H1 (cell line): ENCODE measurements at regions not wholly inside any gene's neighbourhood (a gene's known extent, or its start where the extent isn't known, plus 50 kb on each side); places are given as distances from the start of the nearest gene placed in this dataset.

ENCODE experiments used
- CTCF ChIA-PET: fragments of 300-600 bp; sonication (Branson Sonifier 250); formaldehyde crosslinking; loops from one replicate; lab custom pipeline; 2021; ENCODE audit not compliant: partially characterized antibody; lab: Charles Lee
- POLR2A ChIA-PET: fragments of 300-600 bp; sonication (Branson Sonifier 250); formaldehyde crosslinking; loops from one replicate; lab custom pipeline; 2021; ENCODE audit warnings: inconsistent platforms; ENCODE audit not compliant: partially characterized antibody; lab: Charles Lee
- DNase-seq, 2 experiments: peaks; one replicate each; pipeline versions ENCODE4 v3.0.0 to v3.0.0-alpha.2; 2010 to 2022; ENCODE audit warnings: low spot score in 2 of 2, low read depth in 1 of 2, mixed read lengths in 1 of 2
- FAIRE-seq: peaks from 2 replicates; lab custom pipeline; 2011; peaks lifted over from hg19 to GRCh38; lab: Jason Lieb, UNC
- H2AFZ ChIP-seq: 2 replicates; pipeline ENCODE4 v1.8.1; 2012; ENCODE audit warnings: low read length, inconsistent platforms
- H2AK5ac ChIP-seq: 2 replicates; pipeline ENCODE4 v1.6.1; 2013; ENCODE audit warnings: low read depth, low read length
- H2BK120ac ChIP-seq: replicated peaks from 2 replicates; pipeline ENCODE3; 2013; ENCODE audit warnings: low read depth, low read length, inconsistent platforms
- H2BK12ac ChIP-seq: 2 replicates; pipeline ENCODE4 v1.6.1; 2013; ENCODE audit warnings: low read depth, low read length
- H2BK15ac ChIP-seq: 2 replicates; pipeline ENCODE4 v1.6.1; 2013; ENCODE audit warnings: low read length
- H2BK20ac ChIP-seq: 2 replicates; pipeline ENCODE4 v1.6.1; 2013; ENCODE audit warnings: low read length
- H2BK5ac ChIP-seq: 2 replicates; pipeline ENCODE4 v1.6.1; 2013; ENCODE audit warnings: low read depth, low read length
- H3K14ac ChIP-seq: 2 replicates; pipeline ENCODE4 v1.6.1; 2013; ENCODE audit warnings: inconsistent platforms; ENCODE audit not compliant: insufficient read length
- H3K18ac ChIP-seq: 2 replicates; pipeline ENCODE4 v1.6.1; 2013; ENCODE audit warnings: low read length; ENCODE audit errors: extremely low read depth
- H3K23ac ChIP-seq: 2 replicates; pipeline ENCODE4 v1.6.1; 2013; ENCODE audit warnings: inconsistent platforms; ENCODE audit not compliant: insufficient read length
- H3K23me2 ChIP-seq: 2 replicates; pipeline ENCODE4 v1.6.1; 2013; ENCODE audit warnings: low read depth, low read length
- H3K27ac ChIP-seq: 2 replicates; pipeline ENCODE4 v1.6.1; 2011; ENCODE audit warnings: low read depth, low read length, inconsistent platforms
- H3K27me3 ChIP-seq, 4 experiments: replicated peaks in 1 of 4; 1 replicate in 1 of 4; 2 replicates in 3 of 4; pipeline versions ENCODE4 v1.6.1 to v1.8.1; 2011 to 2013; ENCODE audit warnings: low read length in 3 of 4, mild to moderate bottlenecking in 3 of 4, inconsistent platforms in 2 of 4, mixed read lengths in 2 of 4, moderate library complexity in 1 of 4; ENCODE audit not compliant: control insufficient read depth in 3 of 4, insufficient read depth in 3 of 4; ENCODE audit errors: extremely low read depth in 1 of 4
- H3K36me3 ChIP-seq, 4 experiments: 2 replicates each; pipeline versions ENCODE4 v1.6.1 to v1.8.1; 2011 to 2013; ENCODE audit warnings: mild to moderate bottlenecking in 4 of 4, low read length in 3 of 4, moderate library complexity in 2 of 4, control low read depth in 1 of 4, inconsistent platforms in 1 of 4; ENCODE audit not compliant: insufficient read depth in 4 of 4, control insufficient read depth in 2 of 4
- H3K4ac ChIP-seq: replicated peaks from 2 replicates; pipeline ENCODE3; 2013; ENCODE audit warnings: low read length, low read depth, mixed read lengths, inconsistent platforms; ENCODE audit not compliant: insufficient read length
- H3K4me1 ChIP-seq, 4 experiments: replicated peaks in 1 of 4; 1 replicate in 1 of 4; 2 replicates in 3 of 4; pipeline versions ENCODE4 v1.6.1 to v1.8.1; 2011 to 2013; ENCODE audit warnings: low read length in 3 of 4, inconsistent platforms in 2 of 4, mixed read lengths in 1 of 4; ENCODE audit not compliant: insufficient read depth in 4 of 4, control insufficient read depth in 3 of 4
- H3K4me2 ChIP-seq, 2 experiments: 2 replicates each; pipeline versions ENCODE4 v1.6.1 to v1.8.1; 2011 to 2013; ENCODE audit warnings: low read depth in 2 of 2, low read length in 2 of 2, control low read depth in 1 of 2, inconsistent platforms in 1 of 2, mild to moderate bottlenecking in 1 of 2; ENCODE audit not compliant: insufficient read depth in 1 of 2
- H3K4me3 ChIP-seq, 4 experiments: fragments of 200-600, 300-600 bp in 1 of 4; sonication (generic), shearing (Covaris generic), sonication (Bioruptor Twin) in 1 of 4; 2 replicates each; pipeline versions ENCODE4 v1.5.1 to v1.8.1; 2011 to 2016; ENCODE audit warnings: low read length in 4 of 4, low read depth in 3 of 4, control low read depth in 2 of 4, inconsistent platforms in 2 of 4, mild to moderate bottlenecking in 2 of 4, mixed read lengths in 1 of 4, moderate library complexity in 1 of 4; ENCODE audit not compliant: insufficient read depth in 2 of 4; ENCODE audit errors: extremely low read depth in 1 of 4
- H3K56ac ChIP-seq: replicated peaks from 2 replicates; pipeline ENCODE3; 2013; ENCODE audit warnings: low read depth, mild to moderate bottlenecking, mixed read lengths, low read length, inconsistent platforms; ENCODE audit not compliant: insufficient read length
- H3K79me1 ChIP-seq: 2 replicates; pipeline ENCODE4 v1.6.1; 2013; ENCODE audit warnings: low read depth, low read length, control low read depth
- H3K79me2 ChIP-seq, 2 experiments: 2 replicates each; pipeline versions ENCODE4 v1.6.1 to v1.8.1; 2012 to 2013; ENCODE audit warnings: low read length in 2 of 2, mild to moderate bottlenecking in 2 of 2, inconsistent platforms in 1 of 2; ENCODE audit not compliant: insufficient read depth in 2 of 2, control insufficient read depth in 1 of 2
- H3K9ac ChIP-seq, 4 experiments: replicated peaks in 1 of 4; 1 replicate in 1 of 4; 2 replicates in 3 of 4; pipeline versions ENCODE4 v1.6.1 to v1.8.1; 2011 to 2013; ENCODE audit warnings: low read depth in 3 of 4, low read length in 3 of 4, control low read depth in 2 of 4, mild to moderate bottlenecking in 2 of 4, moderate library complexity in 2 of 4, inconsistent platforms in 1 of 4; ENCODE audit errors: extremely low read depth in 1 of 4
- H3K9me3 ChIP-seq, 2 experiments: 2 replicates each; pipeline versions ENCODE4 v1.6.1 to v1.8.1; 2012 to 2013; ENCODE audit warnings: mild to moderate bottlenecking in 2 of 2, moderate library complexity in 2 of 2, control low read depth in 1 of 2, inconsistent platforms in 1 of 2, low read depth in 1 of 2, low read length in 1 of 2, mixed read lengths in 1 of 2; ENCODE audit not compliant: insufficient read depth in 2 of 2
- H4K20me1 ChIP-seq, 2 experiments: replicated peaks in 1 of 2; 2 replicates each; pipeline versions ENCODE3 to v1.8.1; 2011 to 2013; ENCODE audit warnings: inconsistent platforms in 2 of 2, low read length in 2 of 2, mild to moderate bottlenecking in 1 of 2; ENCODE audit not compliant: insufficient read depth in 2 of 2, control insufficient read depth in 1 of 2
- H4K5ac ChIP-seq: 2 replicates; pipeline ENCODE4 v1.6.1; 2013; ENCODE audit warnings: low read length, low read depth, mixed read lengths, inconsistent platforms; ENCODE audit not compliant: insufficient read length
- H4K8ac ChIP-seq: 2 replicates; pipeline ENCODE4 v1.8.0; 2013; ENCODE audit warnings: mild to moderate bottlenecking, moderate library complexity, low read length, inconsistent platforms; ENCODE audit not compliant: insufficient read depth; ENCODE audit errors: extremely low read depth
- H4K91ac ChIP-seq: replicated peaks from 2 replicates; pipeline ENCODE3; 2013; ENCODE audit warnings: low read length, mixed read lengths, inconsistent platforms; ENCODE audit not compliant: insufficient read length
- ATF3 ChIP-seq: IDR thresholded peaks from 2 replicates; pipeline ENCODE4 v1.6.1; 2011; ENCODE audit warnings: low read depth, mild to moderate bottlenecking, low read length; ENCODE audit not compliant: insufficient read depth
- CHD1 ChIP-seq: IDR thresholded peaks from 2 replicates; pipeline ENCODE4 v1.6.1; 2012; ENCODE audit warnings: low read depth, low read length, improper control_type of control experiment
- EGR1 ChIP-seq: IDR thresholded peaks from 2 replicates; pipeline ENCODE4 v1.6.1; 2011; ENCODE audit warnings: low read depth, low read length, borderline replicate concordance
- GABPA ChIP-seq: IDR thresholded peaks from 2 replicates; pipeline ENCODE4 v1.6.1; 2011; ENCODE audit warnings: mild to moderate bottlenecking, low read length, moderate library complexity, borderline replicate concordance; ENCODE audit not compliant: insufficient read depth
- GTF2F1 ChIP-seq: IDR thresholded peaks from 2 replicates; pipeline ENCODE4 v1.6.1; 2012; ENCODE audit warnings: low read depth, low read length, improper control_type of control experiment, borderline replicate concordance
- JUN ChIP-seq: IDR thresholded peaks from 2 replicates; pipeline ENCODE4 v1.6.1; 2011; ENCODE audit warnings: low read depth, mild to moderate bottlenecking, improper control_type of control experiment, low read length
- POLR2AphosphoS5 ChIP-seq: IDR thresholded peaks from 2 replicates; pipeline ENCODE4 v1.6.1; 2011; ENCODE audit warnings: low read depth, low read length
- TEAD4 ChIP-seq: IDR thresholded peaks from 2 replicates; pipeline ENCODE4 v1.6.1; 2012; ENCODE audit warnings: low read depth, low read length, inconsistent platforms, mixed read lengths
- YY1 ChIP-seq: IDR thresholded peaks from 2 replicates; pipeline ENCODE4 v1.6.1; 2011; ENCODE audit warnings: low read depth, mild to moderate bottlenecking, low read length
- WGBS, 2 experiments: shearing (Covaris generic) in 1 of 2; methylation state at CpG; one replicate each; pipeline versions ENCODE4 v1.1.6 to v1.1.7; 2013 to 2015; ENCODE audit warnings: low lambda C conversion rate in 2 of 2, mixed read lengths in 2 of 2, inconsistent platforms in 1 of 2, low coverage in 1 of 2, missing lambda C conversion rate in 1 of 2; ENCODE audit not compliant: insufficient replicate concordance in 2 of 2, insufficient coverage in 1 of 2, insufficient read length in 1 of 2; ENCODE audit errors: extremely low coverage in 1 of 2, missing lambda C conversion rate in 1 of 2; 5-methylcytosine and 5-hydroxymethylcytosine counted together

- Histone ChIP-seq H3K27ac (no peak overlapping the region), H3K4me3 (no peak overlapping the region), H2BK5ac (no peak overlapping the region), H3K23me2 (no peaks in the 10 kb centered on the region), H4K20me1 (no peaks in the 10 kb centered on the region), H2BK120ac (no peak overlapping the region), H2AK5ac (no peak overlapping the region), H2BK20ac (no peak overlapping the region), H2BK15ac (no peak overlapping the region), H3K18ac (no peak overlapping the region), H3K9me3 (no peaks in the 10 kb centered on the region), H3K79me1 (no peaks in the 10 kb centered on the region), H3K79me2 (no peaks in the 10 kb centered on the region), H3K4me2 (no peak overlapping the region), H3K23ac (no peak overlapping the region), H3K4me1 (peaks cover 0 to 18% (median 9%) of the 10 kb centered on the region in 4 experiments; a peak in 5 of 7 replicates), H4K91ac (no peak overlapping the region), H4K5ac (no peak overlapping the region), H2BK12ac (no peak overlapping the region), H3K4ac (no peak overlapping the region), H3K56ac (no peak overlapping the region), H2AFZ (no peak overlapping the region), H3K27me3 (no peaks in the 10 kb centered on the region; a peak in 3 of 7 replicates), H3K14ac (no peak overlapping the region), H3K36me3 (no peaks in the 10 kb centered on the region), H4K8ac (no peak overlapping the region), H3K9ac (no peak overlapping the region)
- TF ChIP-seq ATF3 (no peak), JUN (no peak), GTF2F1 (no peak), POLR2AphosphoS5 (no peak), TEAD4 (no peak), CHD1 (no peak), YY1 (no peak), EGR1 (no peak), GABPA (no peak)
- no peak for DNase-seq
- ChIA-PET POLR2A (no interaction called here), CTCF (interaction anchor here (1.1 kb wide), 1 partner anchor 102 kb away, joined by 3 read pairs; the partner anchor contains the start of gene DACT2)
- FAIRE-seq: no peak
- 90% methylated on average over 9 of the region's 9 CpGs; no CpG with 5 or more reads in 1 of the 2 experiments for WGBS, 2 experiments
These were observed 101.6 kb downstream of the DACT2 start for GRCh38 chr6:168217880-168218537.
